Natural killer cell (primary cell): ENCODE measurements at regions not wholly inside any gene's neighbourhood (a gene's known extent, or its start where the extent isn't known, plus 50 kb on each side); places are given as distances from the start of the nearest gene placed in this dataset.

Source experiments
- ATAC-seq, 3 donors: fragments of 150-1000 bp in 2 of 3; fragments of 200-7000 bp in 1 of 3; cut with Tn5 transposase; 1 replicate in 1 of 3; 2 replicates in 2 of 3; pipeline ENCODE4 v1.10.0; 2021; ENCODE audit warnings: mild to moderate bottlenecking in 2 of 3, moderate library complexity in 2 of 3
- DNase-seq, 2 donors: peaks; one replicate each; pipeline versions ENCODE4 v3.0.0 to v3.0.0-alpha.2; 2013 to 2021; ENCODE audit warnings: mixed read lengths in 1 of 2
- H3K27ac ChIP-seq: one replicate; pipeline ENCODE4 v1.5.1; 2013; ENCODE audit warnings: mild to moderate bottlenecking, low read length
- H3K27me3 ChIP-seq: one replicate; pipeline ENCODE4 v1.6.1; 2013; ENCODE audit warnings: low read length; ENCODE audit not compliant: control insufficient read depth, insufficient read depth
- H3K36me3 ChIP-seq: one replicate; pipeline ENCODE4 v1.6.1; 2013; ENCODE audit warnings: low read length; ENCODE audit not compliant: control insufficient read depth, insufficient read depth
- H3K4me1 ChIP-seq: one replicate; pipeline ENCODE4 v1.6.1; 2013; ENCODE audit warnings: low read length; ENCODE audit not compliant: control insufficient read depth, insufficient read depth
- H3K4me3 ChIP-seq: one replicate; pipeline ENCODE4 v1.5.1; 2013; ENCODE audit warnings: low read length
- H3K9me3 ChIP-seq: one replicate; pipeline ENCODE4 v1.6.1; 2013; ENCODE audit warnings: low read length; ENCODE audit not compliant: control insufficient read depth, insufficient read depth
- H3K27ac Mint-ChIP-seq, 2 donors: one replicate each; pipeline ENCODE4 v1.8.0; 2022; ENCODE audit warnings: mild to moderate bottlenecking in 2 of 2, mixed read lengths in 2 of 2, moderate library complexity in 1 of 2
- H3K27me3 Mint-ChIP-seq, 2 donors: one replicate each; pipeline ENCODE4 v1.8.0; 2022; ENCODE audit warnings: low read depth in 2 of 2, mixed read lengths in 2 of 2
- H3K36me3 Mint-ChIP-seq: one replicate; pipeline ENCODE4 v1.8.0; 2022; ENCODE audit warnings: mixed read lengths
- H3K4me1 Mint-ChIP-seq, 2 donors: one replicate each; pipeline ENCODE4 v1.8.0; 2022; ENCODE audit warnings: mixed read lengths in 2 of 2
- H3K4me3 Mint-ChIP-seq: one replicate; pipeline ENCODE4 v1.8.0; 2022; ENCODE audit warnings: mild to moderate bottlenecking, moderate library complexity, mixed read lengths
- H3K9me3 Mint-ChIP-seq, 2 donors: one replicate each; pipeline ENCODE4 v1.8.0; 2022; ENCODE audit warnings: mixed read lengths in 2 of 2
- CTCF ChIP-seq: fragments of 200-600 bp; IDR thresholded peaks from one replicate; pipeline ENCODE4 v1.8.0; 2022; ENCODE audit warnings: antibody characterized with exemption
- WGBS: methylation state at CpG from one replicate; pipeline ENCODE4 v1.1.7; 2013; ENCODE audit warnings: missing lambda C conversion rate; ENCODE audit not compliant: insufficient coverage; 5-methylcytosine and 5-hydroxymethylcytosine counted together
- intact Hi-C: fragments of 100-400 bp; cut with micrococcal nuclease; formaldehyde crosslinking; loops from one replicate; pipeline ENCODE4 v1.14.2; 2022

- DNase-seq, result no peak
- Mint-ChIP-seq H3K36me3 (no peaks in the 10 kb centered on the region), H3K4me1 (no peaks in the 10 kb centered on the region), H3K9me3 (peaks cover 13 to 19% of the 10 kb centered on the region in 2 donors), H3K4me3 (no peak overlapping the region), H3K27me3 (no peaks in the 10 kb centered on the region), H3K27ac (no peak overlapping the region)
- H3K4me3 ChIP-seq, result no peak overlapping the region
- no peaks in the 10 kb centered on the region for H3K27me3 ChIP-seq
- 88% methylated on average over 2 of the region's 2 CpGs for WGBS
- H3K27ac ChIP-seq, result no peak overlapping the region
- H3K9me3 ChIP-seq, result no peaks in the 10 kb centered on the region
- ATAC-seq, result no peak
- H3K4me1 ChIP-seq, result no peaks in the 10 kb centered on the region
- no peaks in the 10 kb centered on the region for H3K36me3 ChIP-seq
- intact Hi-C loops, result no loop called here
- no peak for TF ChIP-seq CTCF
These were observed 1242.6 kb downstream of the CNTNAP5 start for GRCh38 chr2:125267683-125268082.

DNA sequence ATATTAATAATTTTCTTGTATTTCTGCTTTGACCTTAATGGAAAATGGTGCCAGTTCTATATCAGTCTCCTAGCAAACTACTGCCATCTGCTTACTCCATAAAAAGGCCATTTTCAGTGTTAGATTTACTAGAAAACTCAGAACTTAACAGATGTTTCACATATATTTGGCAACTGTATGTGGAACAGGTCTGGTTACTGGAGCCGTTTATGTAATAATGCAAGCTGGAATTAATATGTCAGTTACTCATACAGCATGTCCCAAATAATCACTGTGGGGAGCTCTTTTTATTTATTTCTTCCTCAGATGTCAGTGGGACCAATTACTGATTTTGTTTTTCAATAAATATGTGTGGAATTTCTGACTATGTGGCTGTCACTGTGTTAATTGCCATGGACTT, 1247.6 kb downstream of the CNTNAP5 start:
- Mint-ChIP-seq H3K27me3 (no peaks in the 10 kb centered on the region), H3K4me1 (no peaks in the 10 kb centered on the region), H3K9me3 (peaks cover 10 to 11% of the 10 kb centered on the region in 2 donors), H3K27ac (no peak overlapping the region), H3K36me3 (peaks cover 6% of the 10 kb centered on the region), H3K4me3 (no peak overlapping the region)
- no peak for DNase-seq
- no peaks in the 10 kb centered on the region for H3K9me3 ChIP-seq
- TF ChIP-seq CTCF, result no peak
- H3K4me3 ChIP-seq, result no peak overlapping the region
- no peaks in the 10 kb centered on the region for H3K4me1 ChIP-seq
- WGBS, result 100% methylated on average over 1 of the region's 1 CpG
- H3K27ac ChIP-seq, result no peak overlapping the region
- no peaks in the 10 kb centered on the region for H3K27me3 ChIP-seq
- intact Hi-C loops, result no loop called here
- ATAC-seq, result no peak
- H3K36me3 ChIP-seq, result no peaks in the 10 kb centered on the region

GRCh38 chr2:125274718-125275117, 1249.6 kb downstream of the CNTNAP5 start:
- H3K4me3 ChIP-seq, result no peak overlapping the region
- no peaks in the 10 kb centered on the region for H3K4me1 ChIP-seq
- Mint-ChIP-seq H3K4me3 (no peak overlapping the region), H3K9me3 (peaks cover 10 to 12% of the 10 kb centered on the region in 2 donors), H3K27ac (no peak overlapping the region), H3K27me3 (no peaks in the 10 kb centered on the region), H3K36me3 (peaks cover 11% of the 10 kb centered on the region), H3K4me1 (no peaks in the 10 kb centered on the region)
- intact Hi-C loops, result no loop called here
- TF ChIP-seq CTCF, result no peak
- DNase-seq (no peak), ATAC-seq (no peak)
- H3K36me3 ChIP-seq, result no peaks in the 10 kb centered on the region
- no peaks in the 10 kb centered on the region for H3K9me3 ChIP-seq
- H3K27me3 ChIP-seq, result no peaks in the 10 kb centered on the region
- 88% methylated on average over 3 of the region's 4 CpGs for WGBS
- H3K27ac ChIP-seq, result no peak overlapping the region

DNA sequence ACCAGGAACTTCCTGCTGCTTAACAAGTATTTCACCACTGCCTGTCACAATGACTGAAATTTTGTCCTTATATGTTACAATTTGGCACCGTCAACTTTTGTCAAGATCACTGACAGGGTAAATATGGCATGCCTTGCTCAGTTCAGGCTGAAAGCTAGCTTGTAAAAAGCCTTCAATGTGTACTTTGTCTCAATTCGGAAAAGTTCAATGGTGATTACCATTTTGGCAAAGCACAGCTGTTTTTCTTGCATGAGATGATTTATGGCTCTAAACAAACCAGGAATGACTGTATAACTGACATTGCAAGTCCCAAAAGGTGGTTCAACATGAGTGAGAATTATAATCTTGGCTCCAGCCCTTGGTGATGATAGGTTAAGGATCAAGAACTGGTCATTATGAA, 1255.2 kb downstream of the CNTNAP5 start:
- Histone ChIP-seq H3K4me1 (no peaks in the 10 kb centered on the region), H3K27ac (no peak overlapping the region), H3K36me3 (no peaks in the 10 kb centered on the region), H3K27me3 (no peaks in the 10 kb centered on the region), H3K4me3 (no peak overlapping the region), H3K9me3 (no peaks in the 10 kb centered on the region)
- H3K27me3 Mint-ChIP-seq, result no peaks in the 10 kb centered on the region
- peaks cover 7 to 20% of the 10 kb centered on the region in 2 donors for H3K9me3 Mint-ChIP-seq
- no peak for ATAC-seq
- no peaks in the 10 kb centered on the region for H3K4me1 Mint-ChIP-seq
- no peak for DNase-seq
- 65% methylated on average over 2 of the region's 2 CpGs for WGBS
- no peak overlapping the region for H3K4me3 Mint-ChIP-seq
- peaks cover 6% of the 10 kb centered on the region for H3K36me3 Mint-ChIP-seq
- H3K27ac Mint-ChIP-seq, result no peak overlapping the region
- no peak for TF ChIP-seq CTCF
- intact Hi-C loops, result no loop called here
